Natural killer cell (primary cell): ENCODE measurements at regions not wholly inside any gene's neighbourhood (a gene's known extent, or its start where the extent isn't known, plus 50 kb on each side); places are given as distances from the start of the nearest gene placed in this dataset.

Experiments used
- ATAC-seq, 3 donors: fragments of 150-1000 bp in 2 of 3; fragments of 200-7000 bp in 1 of 3; cut with Tn5 transposase; 1 replicate in 1 of 3; 2 replicates in 2 of 3; pipeline ENCODE4 v1.10.0; 2021; ENCODE audit warnings: mild to moderate bottlenecking in 2 of 3, moderate library complexity in 2 of 3
- DNase-seq, 2 donors: peaks; one replicate each; pipeline versions ENCODE4 v3.0.0 to v3.0.0-alpha.2; 2013 to 2021; ENCODE audit warnings: mixed read lengths in 1 of 2
- H3K27ac ChIP-seq: one replicate; pipeline ENCODE4 v1.5.1; 2013; ENCODE audit warnings: mild to moderate bottlenecking, low read length
- H3K27me3 ChIP-seq: one replicate; pipeline ENCODE4 v1.6.1; 2013; ENCODE audit warnings: low read length; ENCODE audit not compliant: control insufficient read depth, insufficient read depth
- H3K36me3 ChIP-seq: one replicate; pipeline ENCODE4 v1.6.1; 2013; ENCODE audit warnings: low read length; ENCODE audit not compliant: control insufficient read depth, insufficient read depth
- H3K4me1 ChIP-seq: one replicate; pipeline ENCODE4 v1.6.1; 2013; ENCODE audit warnings: low read length; ENCODE audit not compliant: control insufficient read depth, insufficient read depth
- H3K4me3 ChIP-seq: one replicate; pipeline ENCODE4 v1.5.1; 2013; ENCODE audit warnings: low read length
- H3K9me3 ChIP-seq: one replicate; pipeline ENCODE4 v1.6.1; 2013; ENCODE audit warnings: low read length; ENCODE audit not compliant: control insufficient read depth, insufficient read depth
- H3K27ac Mint-ChIP-seq, 2 donors: one replicate each; pipeline ENCODE4 v1.8.0; 2022; ENCODE audit warnings: mild to moderate bottlenecking in 2 of 2, mixed read lengths in 2 of 2, moderate library complexity in 1 of 2
- H3K27me3 Mint-ChIP-seq, 2 donors: one replicate each; pipeline ENCODE4 v1.8.0; 2022; ENCODE audit warnings: low read depth in 2 of 2, mixed read lengths in 2 of 2
- H3K36me3 Mint-ChIP-seq: one replicate; pipeline ENCODE4 v1.8.0; 2022; ENCODE audit warnings: mixed read lengths
- H3K4me1 Mint-ChIP-seq, 2 donors: one replicate each; pipeline ENCODE4 v1.8.0; 2022; ENCODE audit warnings: mixed read lengths in 2 of 2
- H3K4me3 Mint-ChIP-seq: one replicate; pipeline ENCODE4 v1.8.0; 2022; ENCODE audit warnings: mild to moderate bottlenecking, moderate library complexity, mixed read lengths
- H3K9me3 Mint-ChIP-seq, 2 donors: one replicate each; pipeline ENCODE4 v1.8.0; 2022; ENCODE audit warnings: mixed read lengths in 2 of 2
- CTCF ChIP-seq: fragments of 200-600 bp; IDR thresholded peaks from one replicate; pipeline ENCODE4 v1.8.0; 2022; ENCODE audit warnings: antibody characterized with exemption
- WGBS: methylation state at CpG from one replicate; pipeline ENCODE4 v1.1.7; 2013; ENCODE audit warnings: missing lambda C conversion rate; ENCODE audit not compliant: insufficient coverage; 5-methylcytosine and 5-hydroxymethylcytosine counted together
- intact Hi-C: fragments of 100-400 bp; cut with micrococcal nuclease; formaldehyde crosslinking; loops from one replicate; pipeline ENCODE4 v1.14.2; 2022

GRCh38 chr13:106143392-106143791, 392.1 kb downstream of the EFNB2 start:
- Mint-ChIP-seq H3K36me3 (no peaks in the 10 kb centered on the region), H3K27ac (no peak overlapping the region), H3K4me1 (no peaks in the 10 kb centered on the region), H3K27me3 (no peaks in the 10 kb centered on the region), H3K4me3 (no peak overlapping the region), H3K9me3 (peaks cover 0 to 9% of the 10 kb centered on the region in 2 donors)
- intact Hi-C loops, result no loop called here
- no peaks in the 10 kb centered on the region for H3K27me3 ChIP-seq
- H3K36me3 ChIP-seq, result no peaks in the 10 kb centered on the region
- H3K27ac ChIP-seq, result no peak overlapping the region
- H3K4me3 ChIP-seq, result no peak overlapping the region
- no peak for TF ChIP-seq CTCF
- DNase-seq (no peak), ATAC-seq (no peak)
- H3K9me3 ChIP-seq, result no peaks in the 10 kb centered on the region
- WGBS, result 63% methylated on average over 2 of the region's 2 CpGs
- no peaks in the 10 kb centered on the region for H3K4me1 ChIP-seq

GRCh38 chr13:106140476-106140875, 395.0 kb downstream of the EFNB2 start:
- no peak for TF ChIP-seq CTCF
- peaks cover 0 to 4% of the 10 kb centered on the region in 2 donors for H3K9me3 Mint-ChIP-seq
- no peaks in the 10 kb centered on the region for H3K4me1 Mint-ChIP-seq
- H3K36me3 Mint-ChIP-seq, result no peaks in the 10 kb centered on the region
- H3K27me3 Mint-ChIP-seq, result no peaks in the 10 kb centered on the region
- H3K36me3 ChIP-seq, result no peaks in the 10 kb centered on the region
- no peak overlapping the region for H3K27ac ChIP-seq
- WGBS, result 82% methylated on average over 1 of the region's 1 CpG
- H3K4me3 Mint-ChIP-seq, result no peak overlapping the region
- no peaks in the 10 kb centered on the region for H3K4me1 ChIP-seq
- H3K27ac Mint-ChIP-seq, result no peak overlapping the region
- no peak for DNase-seq
- intact Hi-C loops, result no loop called here
- no peak overlapping the region for H3K4me3 ChIP-seq
- no peaks in the 10 kb centered on the region for H3K9me3 ChIP-seq
- H3K27me3 ChIP-seq, result no peaks in the 10 kb centered on the region
- ATAC-seq, result no peak

GRCh38 chr13:106139942-106140341, 395.5 kb downstream of the EFNB2 start:
- Mint-ChIP-seq H3K27me3 (no peaks in the 10 kb centered on the region), H3K36me3 (no peaks in the 10 kb centered on the region), H3K4me1 (no peaks in the 10 kb centered on the region), H3K4me3 (no peak overlapping the region), H3K9me3 (peaks cover 0 to 6% of the 10 kb centered on the region in 2 donors), H3K27ac (no peak overlapping the region)
- no peak for ATAC-seq
- Histone ChIP-seq H3K27ac (no peak overlapping the region), H3K27me3 (no peaks in the 10 kb centered on the region), H3K4me3 (no peak overlapping the region), H3K9me3 (no peaks in the 10 kb centered on the region), H3K36me3 (no peaks in the 10 kb centered on the region), H3K4me1 (no peaks in the 10 kb centered on the region)
- 100% methylated on average over 2 of the region's 3 CpGs for WGBS
- intact Hi-C loops, result no loop called here
- DNase-seq, result no peak
- TF ChIP-seq CTCF, result no peak

- Histone ChIP-seq H3K4me3 (no peak overlapping the region), H3K4me1 (no peaks in the 10 kb centered on the region), H3K27ac (no peak overlapping the region), H3K27me3 (no peaks in the 10 kb centered on the region), H3K9me3 (no peaks in the 10 kb centered on the region), H3K36me3 (no peaks in the 10 kb centered on the region)
- ATAC-seq (no peak), DNase-seq (no peak)
- Mint-ChIP-seq H3K27ac (no peak overlapping the region), H3K4me1 (no peaks in the 10 kb centered on the region), H3K4me3 (no peak overlapping the region), H3K36me3 (no peaks in the 10 kb centered on the region), H3K27me3 (no peaks in the 10 kb centered on the region), H3K9me3 (peaks cover 0 to 6% of the 10 kb centered on the region in 2 donors)
- 79% methylated on average over 3 of the region's 4 CpGs for WGBS
- intact Hi-C loops, result no loop called here
- TF ChIP-seq CTCF, result no peak
Observed at GRCh38 chr13:106139377-106139776, 396.1 kb downstream of the EFNB2 start.
